GM19372 (cell line): ENCODE measurements at regions not wholly inside any gene's neighbourhood (a gene's known extent, or its start where the extent isn't known, plus 50 kb on each side); places are given as distances from the start of the nearest gene placed in this dataset.

Experiments used
- ATAC-seq: cut with Tn5 transposase; IDR thresholded peaks from one replicate; pipeline ENCODE4 v1.9.1; 2021; ENCODE audit warnings: mild to moderate bottlenecking, low read depth, moderate library complexity; ENCODE audit not compliant: unreplicated experiment

- ATAC-seq: no peak
Observed at GRCh38 chr1:34405266-34405959, 228.7 kb downstream of the C1orf94 start.

GRCh38 chr1:34406377-34406776, 229.7 kb downstream of the C1orf94 start:
- ATAC-seq: no peak

GRCh38 chr1:34406833-34407539, 230.3 kb downstream of the C1orf94 start:
- ATAC-seq: no peak

GRCh38 chr1:34408011-34408410, 231.3 kb downstream of the C1orf94 start:
- no peak for ATAC-seq

GRCh38 chr1:34409689-34410229, 233.1 kb downstream of the C1orf94 start:
- no peak for ATAC-seq

GRCh38 chr1:34412598-34413370, 236.1 kb downstream of the C1orf94 start:
- no peak for ATAC-seq

GRCh38 chr1:34415140-34415539, 238.4 kb downstream of the C1orf94 start:
- ATAC-seq: no peak

- no peak for ATAC-seq
Observed at GRCh38 chr1:34418166-34418565, 241.5 kb downstream of the C1orf94 start.

- ATAC-seq: no peak
Observed at GRCh38 chr1:34419663-34420136, 243.0 kb downstream of the C1orf94 start.

- no peak for ATAC-seq
Observed at GRCh38 chr1:34425046-34425445, 248.3 kb downstream of the C1orf94 start.

- ATAC-seq: no peak
Observed at GRCh38 chr1:34425785-34426184, 249.1 kb downstream of the C1orf94 start.

- no peak for ATAC-seq
Observed at GRCh38 chr1:34426325-34426896, 249.7 kb downstream of the C1orf94 start.

GRCh38 chr1:34427170-34427569, 250.5 kb downstream of the C1orf94 start:
- no peak for ATAC-seq

- no peak for ATAC-seq
Observed at GRCh38 chr1:34433099-34433498, 256.4 kb downstream of the C1orf94 start.

- no peak for ATAC-seq
Observed at GRCh38 chr1:34436836-34437235, 260.1 kb downstream of the C1orf94 start.

GRCh38 chr1:34441259-34442069, 264.8 kb downstream of the C1orf94 start:
- ATAC-seq: no peak

- no peak for ATAC-seq
Observed at GRCh38 chr1:34444516-34444915, 267.8 kb downstream of the C1orf94 start.

- ATAC-seq: no peak
Observed at GRCh38 chr1:34450325-34450724, 273.6 kb downstream of the C1orf94 start.

GRCh38 chr1:34452451-34452850, 275.7 kb downstream of the C1orf94 start:
- ATAC-seq: no peak

- ATAC-seq: no peak
Observed at GRCh38 chr1:34455121-34455520, 278.4 kb downstream of the C1orf94 start.
